Prostate gland (tissue), 2 donors: ENCODE measurements at regions not wholly inside any gene's neighbourhood (a gene's known extent, or its start where the extent isn't known, plus 50 kb on each side); places are given as distances from the start of the nearest gene placed in this dataset.

ENCODE experiments used
- POLR2AphosphoS5 ChIP-seq: sonication (generic); formaldehyde crosslinking; IDR thresholded peaks from one replicate; pipeline ENCODE4 v1.6.1; 2017; ENCODE audit warnings: antibody characterized with exemption
- TF ChIP-seq, protein P1 (sequence below), 4 experiments: fragments of 200-600 bp in 2 of 4; fragments of 450-650 bp in 2 of 4; sonication (generic) in 2 of 4; IDR thresholded peaks; 1 replicate in 3 of 4; 2 replicates in 1 of 4; pipeline ENCODE4 v1.5.1; 2016 to 2019; ENCODE audit warnings: antibody characterized with exemption in 4 of 4, mild to moderate bottlenecking in 2 of 4, moderate library complexity in 2 of 4

DNA sequence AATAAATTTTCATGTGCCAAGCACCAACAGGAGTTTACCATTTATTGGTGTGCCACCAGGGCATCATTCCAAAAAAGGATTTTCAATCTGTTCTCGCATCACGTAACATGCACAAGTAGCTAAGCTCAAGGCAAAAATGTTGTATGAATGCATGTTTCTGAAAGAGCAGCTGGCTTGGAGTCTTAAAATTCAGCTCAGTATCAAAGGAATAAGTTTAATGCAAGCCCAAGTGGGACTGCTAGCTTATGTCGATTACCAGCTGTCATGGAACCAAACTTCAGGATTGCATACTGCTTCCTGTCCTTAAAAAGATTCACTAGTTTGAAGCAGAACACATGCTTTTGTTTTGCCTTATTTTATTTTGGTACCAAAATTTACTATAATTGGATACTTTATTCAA is 437.0 kb downstream of the FSCB start:
- TF ChIP-seq, protein P1, sequence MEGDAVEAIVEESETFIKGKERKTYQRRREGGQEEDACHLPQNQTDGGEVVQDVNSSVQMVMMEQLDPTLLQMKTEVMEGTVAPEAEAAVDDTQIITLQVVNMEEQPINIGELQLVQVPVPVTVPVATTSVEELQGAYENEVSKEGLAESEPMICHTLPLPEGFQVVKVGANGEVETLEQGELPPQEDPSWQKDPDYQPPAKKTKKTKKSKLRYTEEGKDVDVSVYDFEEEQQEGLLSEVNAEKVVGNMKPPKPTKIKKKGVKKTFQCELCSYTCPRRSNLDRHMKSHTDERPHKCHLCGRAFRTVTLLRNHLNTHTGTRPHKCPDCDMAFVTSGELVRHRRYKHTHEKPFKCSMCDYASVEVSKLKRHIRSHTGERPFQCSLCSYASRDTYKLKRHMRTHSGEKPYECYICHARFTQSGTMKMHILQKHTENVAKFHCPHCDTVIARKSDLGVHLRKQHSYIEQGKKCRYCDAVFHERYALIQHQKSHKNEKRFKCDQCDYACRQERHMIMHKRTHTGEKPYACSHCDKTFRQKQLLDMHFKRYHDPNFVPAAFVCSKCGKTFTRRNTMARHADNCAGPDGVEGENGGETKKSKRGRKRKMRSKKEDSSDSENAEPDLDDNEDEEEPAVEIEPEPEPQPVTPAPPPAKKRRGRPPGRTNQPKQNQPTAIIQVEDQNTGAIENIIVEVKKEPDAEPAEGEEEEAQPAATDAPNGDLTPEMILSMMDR (IDR thresholded peaks at IDR 0.05): no peak
- TF ChIP-seq POLR2AphosphoS5: no peak
